PFSK-1 (cell line): ENCODE measurements at regions not wholly inside any gene's neighbourhood (a gene's known extent, or its start where the extent isn't known, plus 50 kb on each side); places are given as distances from the start of the nearest gene placed in this dataset.

ENCODE experiments used
- FOXP2 ChIP-seq: optimal IDR thresholded peaks from 2 replicates; pipeline ENCODE3; 2011; ENCODE audit warnings: borderline replicate concordance, control low read depth, inconsistent platforms; ENCODE audit not compliant: insufficient read depth; ENCODE audit errors: extremely low read length, extremely low read depth
- POLR2AphosphoS5 ChIP-seq: IDR thresholded peaks from 2 replicates; pipeline ENCODE4 v1.6.1; 2012; ENCODE audit warnings: low read depth, mild to moderate bottlenecking, control low read depth, low read length, moderate library complexity
- REST ChIP-seq, 2 experiments: IDR thresholded peaks; 2 replicates each; pipeline versions ENCODE4 v1.6.1 to v1.8.0; 2011 to 2012; ENCODE audit warnings: low read depth in 2 of 2, low read length in 2 of 2, control low read depth in 1 of 2, inconsistent platforms in 1 of 2, mild to moderate bottlenecking in 1 of 2, moderate library complexity in 1 of 2; ENCODE audit not compliant: insufficient read depth in 1 of 2
- SIN3A ChIP-seq: IDR thresholded peaks from 2 replicates; pipeline ENCODE4 v1.6.1; 2012; ENCODE audit warnings: mild to moderate bottlenecking, low read length, moderate library complexity, borderline replicate concordance; ENCODE audit not compliant: insufficient read depth
- TAF1 ChIP-seq: IDR thresholded peaks from 2 replicates; pipeline ENCODE4 v1.6.1; 2012; ENCODE audit warnings: low read length, control low read depth, borderline replicate concordance; ENCODE audit not compliant: insufficient read depth

GRCh38 chr2:236644067-236644466, 74.4 kb downstream of the ACKR3 start:
- TF ChIP-seq TAF1 (no peak), REST (IDR thresholded peaks at IDR 0.05; ENCODE audit: insufficient read depth in 1 of 2, low read depth in 2 of 2, low read length in 2 of 2) (no peak), FOXP2 (no peak), SIN3A (no peak), POLR2AphosphoS5 (no peak)

- TF ChIP-seq REST (IDR thresholded peaks at IDR 0.05; ENCODE audit: insufficient read depth in 1 of 2, low read depth in 2 of 2, low read length in 2 of 2), result no peak
- TF ChIP-seq SIN3A, result no peak
- TF ChIP-seq POLR2AphosphoS5, result no peak
- TF ChIP-seq TAF1, result no peak
- no peak for TF ChIP-seq FOXP2
Measured at GRCh38 chr2:236644502-236644911, 74.9 kb downstream of the ACKR3 start.

GRCh38 chr2:236646441-236646840, 76.8 kb downstream of the ACKR3 start:
- no peak for TF ChIP-seq REST (IDR thresholded peaks at IDR 0.05; ENCODE audit: insufficient read depth in 1 of 2, low read depth in 2 of 2, low read length in 2 of 2)
- TF ChIP-seq TAF1, result no peak

GRCh38 chr2:236646871-236647270, 77.2 kb downstream of the ACKR3 start:
- TF ChIP-seq TAF1 (no peak), SIN3A (no peak), REST (IDR thresholded peaks at IDR 0.05; ENCODE audit: insufficient read depth in 1 of 2, low read depth in 2 of 2, low read length in 2 of 2) (no peak), POLR2AphosphoS5 (no peak), FOXP2 (no peak)

GRCh38 chr2:236647621-236648020, 78.0 kb downstream of the ACKR3 start:
- TF ChIP-seq FOXP2 (no peak), TAF1 (no peak), SIN3A (no peak), REST (IDR thresholded peaks at IDR 0.05; ENCODE audit: insufficient read depth in 1 of 2, low read depth in 2 of 2, low read length in 2 of 2) (no peak), POLR2AphosphoS5 (no peak)
